Stimulated activated naive B cell treated with anti-CD40 and anti-IgM and Interleukin-4, amounts not matched to agents 10 μg/mL and 1 μg/mL and 100 μg/mL, for 72 hours (primary cell): ENCODE measurements at regions not wholly inside any gene's neighbourhood (a gene's known extent, or its start where the extent isn't known, plus 50 kb on each side); places are given as distances from the start of the nearest gene placed in this dataset.
A peak's percentile ranks its signal among the peaks of the same experiment; 100 is the strongest.

Experiments used
- ATAC-seq, 2 donors: fragments of 150-1000 bp; cut with Tn5 transposase; replicated peaks; 2 replicates each; pipeline ENCODE4 v1.10.0; 2021; ENCODE audit warnings: moderate library complexity in 1 of 2
- DNase-seq: peaks from one replicate; pipeline ENCODE4 v3.0.0; 2021
- H3K27ac Mint-ChIP-seq: one replicate; pipeline ENCODE4 v1.8.0; 2022; ENCODE audit warnings: mild to moderate bottlenecking, mixed read lengths
- H3K27me3 Mint-ChIP-seq, 2 donors: one replicate each; pipeline ENCODE4 v1.8.0; 2022; ENCODE audit warnings: mixed read lengths in 2 of 2
- H3K36me3 Mint-ChIP-seq, 2 donors: one replicate each; pipeline ENCODE4 v1.8.0; 2022; ENCODE audit warnings: mixed read lengths in 2 of 2, mild to moderate bottlenecking in 1 of 2
- H3K4me1 Mint-ChIP-seq, 2 donors: one replicate each; pipeline ENCODE4 v1.8.0; 2022; ENCODE audit warnings: mixed read lengths in 2 of 2, mild to moderate bottlenecking in 1 of 2
- H3K4me3 Mint-ChIP-seq, 2 donors: one replicate each; pipeline ENCODE4 v1.8.0; 2022; ENCODE audit warnings: mild to moderate bottlenecking in 2 of 2, mixed read lengths in 2 of 2, moderate library complexity in 1 of 2
- H3K9me3 Mint-ChIP-seq, 2 donors: one replicate each; pipeline ENCODE4 v1.8.0; 2022; ENCODE audit warnings: mixed read lengths in 2 of 2, mild to moderate bottlenecking in 1 of 2

DNA sequence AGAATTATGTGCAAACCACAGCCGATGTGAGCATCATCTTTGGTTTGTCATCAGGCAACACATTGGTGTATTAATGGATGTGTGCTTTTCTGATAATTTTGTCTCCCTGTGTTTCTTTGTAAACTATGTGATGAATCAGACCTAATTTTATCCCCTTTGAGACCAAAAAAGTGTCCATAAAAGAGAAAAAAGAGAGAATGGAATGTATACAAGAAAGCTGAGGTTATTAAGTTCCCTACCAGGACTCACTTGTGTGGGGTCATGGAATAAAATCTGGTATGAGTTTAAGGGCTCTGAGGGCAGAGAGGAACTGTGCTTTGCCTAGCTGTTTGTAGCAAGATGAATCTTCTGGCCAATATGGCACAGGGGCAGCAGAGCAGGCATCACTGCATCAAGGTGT is 239.5 kb upstream of the HAND2 start:
- Mint-ChIP-seq H3K4me1 (no peaks in the 10 kb centered on the region), H3K27ac (no peak overlapping the region), H3K36me3 (no peaks in the 10 kb centered on the region), H3K9me3 (peaks cover 7 to 16% of the 10 kb centered on the region in 2 donors), H3K27me3 (no peaks in the 10 kb centered on the region), H3K4me3 (no peak overlapping the region)
- ATAC-seq (no peak), DNase-seq (no peak)

GRCh38 chr4:173767650-173768049 is 237.6 kb upstream of the HAND2 start:
- ATAC-seq (no peak), DNase-seq (no peak)
- Mint-ChIP-seq H3K9me3 (peaks cover 5 to 11% of the 10 kb centered on the region in 2 donors), H3K36me3 (no peaks in the 10 kb centered on the region), H3K4me1 (no peaks in the 10 kb centered on the region), H3K27ac (no peak overlapping the region), H3K4me3 (no peak overlapping the region), H3K27me3 (no peaks in the 10 kb centered on the region)

DNA sequence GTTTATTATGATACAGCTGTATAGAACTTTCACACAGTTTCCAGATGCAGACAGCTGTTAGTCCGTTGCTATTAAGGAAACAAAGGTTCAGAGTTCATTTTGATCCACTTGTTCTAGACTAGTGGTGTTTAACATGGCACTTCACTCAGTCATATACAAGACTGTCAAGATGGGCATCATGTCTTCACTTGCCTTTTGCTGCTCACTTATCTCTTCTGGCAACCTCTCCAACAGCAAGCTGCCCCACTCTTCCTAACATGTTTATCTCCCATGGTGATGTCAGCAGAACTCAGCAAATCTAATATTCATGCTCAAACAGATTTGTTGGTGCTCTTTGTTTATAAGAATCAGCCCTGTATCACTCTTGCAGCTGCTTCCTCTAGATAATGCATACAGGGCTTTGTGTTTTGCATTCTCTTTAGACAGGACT is 236.2 kb upstream of the HAND2 start:
- H3K27me3 Mint-ChIP-seq = no peaks in the 10 kb centered on the region
- ATAC-seq (no peak), DNase-seq (no peak)
- H3K9me3 Mint-ChIP-seq = peaks cover 6 to 11% of the 10 kb centered on the region in 2 donors
- H3K4me1 Mint-ChIP-seq = no peaks in the 10 kb centered on the region
- H3K27ac Mint-ChIP-seq = no peak overlapping the region
- H3K4me3 Mint-ChIP-seq = no peak overlapping the region
- no peaks in the 10 kb centered on the region for H3K36me3 Mint-ChIP-seq

GRCh38 chr4:173765751-173766150 is 235.7 kb upstream of the HAND2 start:
- no peaks in the 10 kb centered on the region for H3K27me3 Mint-ChIP-seq
- peaks cover 4 to 8% of the 10 kb centered on the region in 2 donors for H3K9me3 Mint-ChIP-seq
- H3K4me1 Mint-ChIP-seq = no peaks in the 10 kb centered on the region
- no peak overlapping the region for H3K27ac Mint-ChIP-seq
- no peaks in the 10 kb centered on the region for H3K36me3 Mint-ChIP-seq
- H3K4me3 Mint-ChIP-seq = no peak overlapping the region
- no peak for ATAC-seq
- DNase-seq = no peak

- H3K27ac Mint-ChIP-seq = no peak overlapping the region
- H3K4me1 Mint-ChIP-seq = no peaks in the 10 kb centered on the region
- no peaks in the 10 kb centered on the region for H3K36me3 Mint-ChIP-seq
- DNase-seq = no peak
- H3K27me3 Mint-ChIP-seq = no peaks in the 10 kb centered on the region
- H3K4me3 Mint-ChIP-seq = no peak overlapping the region
- no peak for ATAC-seq
- peaks cover 0 to 2% of the 10 kb centered on the region in 2 donors for H3K9me3 Mint-ChIP-seq
These were observed 233.4 kb upstream of the HAND2 start for GRCh38 chr4:173763389-173763788.

DNA sequence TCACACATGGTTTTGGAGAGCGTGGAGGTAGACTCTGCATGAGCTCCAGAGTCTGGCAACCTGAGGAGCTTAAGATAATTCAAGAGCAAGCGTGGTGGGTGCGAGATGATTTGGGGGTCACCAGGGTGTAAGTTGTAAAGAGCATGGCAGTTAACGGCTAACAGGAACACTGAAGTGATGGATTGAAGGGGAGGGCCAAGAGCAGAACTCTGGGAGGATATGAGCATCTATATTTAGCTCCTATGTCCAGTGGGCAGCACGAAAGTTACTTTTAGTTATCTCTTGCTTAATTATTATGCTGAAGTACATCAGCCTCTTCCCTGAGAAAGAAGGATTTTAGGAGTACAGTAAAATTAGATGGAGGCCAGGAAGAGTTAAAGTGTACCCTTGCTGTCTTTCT is 231.9 kb upstream of the HAND2 start:
- ATAC-seq (no peak), DNase-seq (no peak)
- Mint-ChIP-seq H3K36me3 (no peaks in the 10 kb centered on the region), H3K4me3 (no peak overlapping the region), H3K9me3 (peaks cover 0 to 2% of the 10 kb centered on the region in 2 donors), H3K27ac (no peak overlapping the region), H3K27me3 (no peaks in the 10 kb centered on the region), H3K4me1 (no peaks in the 10 kb centered on the region)

DNA sequence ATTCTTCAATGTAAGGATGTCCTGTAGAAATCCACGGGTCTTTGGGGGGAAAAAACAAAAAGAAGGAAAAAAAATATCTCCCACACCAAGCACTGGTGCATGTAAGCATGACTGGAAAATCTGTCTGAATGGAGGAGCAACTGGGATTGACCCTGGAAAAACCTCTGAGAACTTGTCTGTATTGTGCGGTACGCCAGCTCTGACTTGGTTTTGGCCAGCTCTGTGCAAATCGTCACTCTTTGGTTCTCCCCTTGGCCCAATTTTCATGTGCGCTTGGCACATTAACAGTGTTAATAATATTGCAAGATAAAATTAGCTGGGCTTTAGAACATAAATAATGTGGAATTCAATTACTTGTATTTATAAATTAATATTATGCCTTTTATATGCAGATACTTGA is 231.2 kb upstream of the HAND2 start:
- Mint-ChIP-seq H3K36me3 (no peaks in the 10 kb centered on the region), H3K27me3 (no peaks in the 10 kb centered on the region), H3K9me3 (peaks cover 0 to 2% of the 10 kb centered on the region in 2 donors), H3K4me1 (no peaks in the 10 kb centered on the region), H3K27ac (no peak overlapping the region), H3K4me3 (no peak overlapping the region)
- DNase-seq = no peak
- ATAC-seq = no peak

- ATAC-seq = no peak
- H3K9me3 Mint-ChIP-seq = peaks cover 0 to 2% of the 10 kb centered on the region in 2 donors
- H3K27ac Mint-ChIP-seq = no peak overlapping the region
- H3K4me1 Mint-ChIP-seq = no peaks in the 10 kb centered on the region
- H3K4me3 Mint-ChIP-seq = no peak overlapping the region
- no peak for DNase-seq
- H3K36me3 Mint-ChIP-seq = no peaks in the 10 kb centered on the region
- H3K27me3 Mint-ChIP-seq = no peaks in the 10 kb centered on the region
These were observed 228.1 kb upstream of the HAND2 start for GRCh38 chr4:173758132-173758531.

GRCh38 chr4:173753408-173753807 is 223.4 kb upstream of the HAND2 start:
- DNase-seq (no peak), ATAC-seq (no peak)
- Mint-ChIP-seq H3K27me3 (no peaks in the 10 kb centered on the region), H3K27ac (no peak overlapping the region), H3K4me1 (no peaks in the 10 kb centered on the region), H3K36me3 (no peaks in the 10 kb centered on the region), H3K4me3 (no peak overlapping the region), H3K9me3 (no peaks in the 10 kb centered on the region)

DNA sequence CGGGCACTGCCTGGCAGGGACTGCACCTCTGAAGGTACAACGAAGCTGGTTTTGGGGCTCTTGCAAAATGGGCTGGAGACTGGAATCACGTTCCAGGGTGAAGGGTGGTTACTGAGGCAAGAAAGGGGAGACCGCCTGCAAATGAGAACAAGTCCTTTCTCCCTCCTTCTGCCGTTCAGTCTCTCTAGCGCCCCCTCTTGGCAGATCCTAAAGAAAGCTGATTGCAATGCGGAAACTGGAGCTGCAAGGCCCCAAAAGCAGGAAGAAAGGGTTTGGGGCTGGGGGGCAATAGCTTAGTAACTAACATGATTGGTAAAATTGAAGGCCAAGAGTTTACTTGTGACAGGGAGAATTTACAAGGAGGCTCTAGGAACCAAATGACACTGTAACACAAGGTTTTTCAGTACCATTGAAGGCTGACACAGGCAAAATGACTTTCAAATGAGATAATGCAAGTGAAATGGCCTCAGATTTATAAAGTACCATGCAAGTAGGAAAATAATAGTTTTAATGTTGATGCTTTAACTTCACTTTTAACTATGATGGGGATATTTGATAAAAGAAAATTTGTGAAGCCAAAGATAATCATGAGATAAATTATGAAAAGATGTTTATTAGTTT is 222.7 kb upstream of the HAND2 start:
- no peak for ATAC-seq
- no peak overlapping the region for H3K4me3 Mint-ChIP-seq
- peak overlapping the region; percentile 11 for H3K27ac Mint-ChIP-seq
- no peaks in the 10 kb centered on the region for H3K27me3 Mint-ChIP-seq
- DNase-seq = no peak
- no peaks in the 10 kb centered on the region for H3K9me3 Mint-ChIP-seq
- H3K4me1 Mint-ChIP-seq = no peaks in the 10 kb centered on the region
- no peaks in the 10 kb centered on the region for H3K36me3 Mint-ChIP-seq

GRCh38 chr4:173748353-173748752 is 218.3 kb upstream of the HAND2 start:
- Mint-ChIP-seq H3K9me3 (no peaks in the 10 kb centered on the region), H3K4me1 (no peaks in the 10 kb centered on the region), H3K4me3 (no peak overlapping the region), H3K27ac (no peak overlapping the region), H3K36me3 (no peaks in the 10 kb centered on the region), H3K27me3 (no peaks in the 10 kb centered on the region)
- DNase-seq (no peak), ATAC-seq (no peak)

GRCh38 chr4:173747537-173748257 is 217.7 kb upstream of the HAND2 start:
- H3K4me3 Mint-ChIP-seq = no peak overlapping the region
- DNase-seq (no peak), ATAC-seq (no peak)
- no peak overlapping the region for H3K27ac Mint-ChIP-seq
- no peaks in the 10 kb centered on the region for H3K4me1 Mint-ChIP-seq
- H3K36me3 Mint-ChIP-seq = no peaks in the 10 kb centered on the region
- no peaks in the 10 kb centered on the region for H3K9me3 Mint-ChIP-seq
- no peaks in the 10 kb centered on the region for H3K27me3 Mint-ChIP-seq

DNA sequence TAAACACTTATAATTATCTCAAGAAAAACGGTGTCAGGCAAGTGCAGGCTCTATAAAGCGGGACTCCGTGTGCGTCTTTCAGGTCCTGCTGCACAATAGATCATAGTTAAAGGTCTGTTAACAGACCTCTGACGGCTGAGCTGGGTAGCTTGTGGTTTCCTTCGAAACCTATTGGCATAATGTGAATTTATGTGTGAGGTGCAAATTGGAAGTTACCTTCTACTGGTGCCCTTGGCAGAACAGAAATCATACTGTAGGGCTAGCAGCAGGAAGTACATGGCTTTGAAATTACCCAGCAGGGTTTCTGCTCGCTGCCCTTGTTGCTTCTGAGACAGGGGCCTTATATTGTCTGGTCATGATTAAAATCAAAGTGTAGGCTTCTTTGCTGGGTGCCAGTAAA is 216.4 kb upstream of the HAND2 start:
- Mint-ChIP-seq H3K27ac (no peak overlapping the region), H3K9me3 (no peaks in the 10 kb centered on the region), H3K36me3 (no peaks in the 10 kb centered on the region), H3K4me3 (no peak overlapping the region), H3K27me3 (no peaks in the 10 kb centered on the region), H3K4me1 (no peaks in the 10 kb centered on the region)
- DNase-seq = no peak
- no peak for ATAC-seq

DNA sequence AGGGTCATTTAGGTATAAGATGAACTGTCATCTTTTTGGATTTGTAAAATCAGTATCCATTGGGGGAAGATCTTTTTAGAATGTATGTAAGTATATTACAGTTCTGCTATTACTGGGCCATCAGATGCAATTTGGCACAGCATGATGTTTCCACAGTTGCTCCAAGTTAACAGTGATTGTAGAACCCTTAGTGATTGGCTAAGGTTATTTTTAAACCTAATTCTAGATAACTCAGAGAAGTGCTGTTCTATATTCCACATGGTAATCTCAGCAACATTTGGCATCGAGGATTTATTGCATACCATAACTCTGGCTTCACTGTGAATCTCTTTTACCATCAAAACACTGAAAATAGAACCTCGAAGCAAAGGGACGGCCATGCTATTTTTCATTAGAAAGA is 215.7 kb upstream of the HAND2 start:
- Mint-ChIP-seq H3K36me3 (no peaks in the 10 kb centered on the region), H3K4me3 (no peak overlapping the region), H3K27ac (no peak overlapping the region), H3K9me3 (no peaks in the 10 kb centered on the region), H3K4me1 (no peaks in the 10 kb centered on the region), H3K27me3 (no peaks in the 10 kb centered on the region)
- ATAC-seq (no peak), DNase-seq (no peak)

DNA sequence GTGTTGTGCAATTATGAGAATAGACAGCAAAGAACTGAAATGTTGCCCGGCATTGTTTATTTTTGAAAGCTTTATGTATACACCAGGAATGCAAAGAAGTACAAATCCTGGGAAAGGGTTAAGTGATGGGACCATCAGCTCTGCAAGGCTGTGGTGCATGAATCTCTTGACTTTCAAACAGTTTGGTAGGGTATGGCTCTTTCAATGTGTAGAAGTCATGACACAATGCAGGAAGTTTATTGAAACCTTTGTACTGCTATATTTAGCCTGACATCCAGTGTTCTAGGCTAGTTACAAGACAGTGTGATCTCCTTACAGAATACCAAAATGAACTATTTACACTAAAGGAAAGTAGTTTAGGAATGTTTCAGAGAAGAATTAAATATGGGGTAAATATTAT is 206.8 kb upstream of the HAND2 start:
- Mint-ChIP-seq H3K9me3 (peaks cover 0 to 5% of the 10 kb centered on the region in 2 donors), H3K27me3 (no peaks in the 10 kb centered on the region), H3K36me3 (no peaks in the 10 kb centered on the region), H3K4me3 (no peak overlapping the region), H3K27ac (no peak overlapping the region), H3K4me1 (no peaks in the 10 kb centered on the region)
- no peak for DNase-seq
- no peak for ATAC-seq
